HEK293T (cell line): ENCODE measurements at regions not wholly inside any gene's neighbourhood (a gene's known extent, or its start where the extent isn't known, plus 50 kb on each side); places are given as distances from the start of the nearest gene placed in this dataset.

Experiments
- CTCF ChIA-PET: fragments of 350-600 bp; formaldehyde crosslinking; extraction: SDS; loops from one replicate; lab custom pipeline; 2021; ENCODE audit warnings: antibody characterized with exemption, inconsistent platforms; lab: Yijun Ruan, JAX
- POLR2A ChIA-PET: fragments of 350-600 bp; formaldehyde crosslinking; extraction: SDS; loops from one replicate; lab custom pipeline; 2020; ENCODE audit warnings: antibody characterized with exemption, inconsistent platforms; lab: Yijun Ruan, JAX
- DNase-seq: peaks from one replicate; pipeline ENCODE4 v3.0.0; 2012; ENCODE audit warnings: mixed read lengths; ENCODE audit errors: extremely low spot score
- ARNT ChIP-seq: fragments of 450-650 bp; IDR thresholded peaks from 2 replicates; pipeline ENCODE4 v1.6.1; 2017; ENCODE audit warnings: mild to moderate bottlenecking
- BHLHE40 ChIP-seq: fragments of 450-650 bp; IDR thresholded peaks from 2 replicates; pipeline ENCODE4 v1.6.1; 2016; ENCODE audit warnings: mild to moderate bottlenecking, moderate library complexity, borderline replicate concordance
- CTBP1 ChIP-seq: fragments of 450-650 bp; IDR thresholded peaks from 2 replicates; pipeline ENCODE4 v1.6.1; 2016; ENCODE audit warnings: borderline replicate concordance
- ELF4 ChIP-seq: fragments of 450-650 bp; IDR thresholded peaks from 2 replicates; pipeline ENCODE4 v1.6.1; 2017; ENCODE audit warnings: antibody characterized with exemption
- FOXA1 ChIP-seq: fragments of 450-650 bp; IDR thresholded peaks from 2 replicates; pipeline ENCODE4 v1.6.1; 2016; ENCODE audit warnings: mild to moderate bottlenecking
- FOXK2 ChIP-seq: fragments of 450-650 bp; IDR thresholded peaks from 2 replicates; pipeline ENCODE4 v1.6.1; 2016; ENCODE audit warnings: mild to moderate bottlenecking
- FOXM1 ChIP-seq: fragments of 450-650 bp; IDR thresholded peaks from 2 replicates; pipeline ENCODE4 v1.6.1; 2017; ENCODE audit warnings: mild to moderate bottlenecking, borderline replicate concordance
- HDGF ChIP-seq: fragments of 450-650 bp; IDR thresholded peaks from 2 replicates; pipeline ENCODE4 v1.6.1; 2017; ENCODE audit warnings: antibody characterized with exemption, borderline replicate concordance
- L3MBTL2 ChIP-seq: fragments of 450-650 bp; conservative IDR thresholded peaks from 2 replicates; pipeline ENCODE4 v1.6.1; 2016; ENCODE audit warnings: mild to moderate bottlenecking
- LEF1 ChIP-seq: fragments of 450-650 bp; IDR thresholded peaks from 2 replicates; pipeline ENCODE4 v1.6.1; 2017; ENCODE audit warnings: mild to moderate bottlenecking, borderline replicate concordance
- NFRKB ChIP-seq: fragments of 450-650 bp; IDR thresholded peaks from 2 replicates; pipeline ENCODE4 v1.6.1; 2016; ENCODE audit warnings: mild to moderate bottlenecking, moderate library complexity
- SP1 ChIP-seq: fragments of 450-650 bp; IDR thresholded peaks from 2 replicates; pipeline ENCODE4 v1.6.1; 2017
- SUZ12 ChIP-seq: fragments of 450-650 bp; IDR thresholded peaks from 2 replicates; pipeline ENCODE4 v1.6.1; 2016; ENCODE audit warnings: mild to moderate bottlenecking
- TARDBP ChIP-seq: fragments of 450-650 bp; IDR thresholded peaks from 2 replicates; pipeline ENCODE4 v1.6.1; 2016
- ZNF384 ChIP-seq: fragments of 450-650 bp; IDR thresholded peaks from 2 replicates; pipeline ENCODE4 v1.6.1; 2016
- TF ChIP-seq, protein P1 (sequence below): fragments of 450-650 bp; IDR thresholded peaks from 2 replicates; pipeline ENCODE4 v1.6.1; 2016

DNA sequence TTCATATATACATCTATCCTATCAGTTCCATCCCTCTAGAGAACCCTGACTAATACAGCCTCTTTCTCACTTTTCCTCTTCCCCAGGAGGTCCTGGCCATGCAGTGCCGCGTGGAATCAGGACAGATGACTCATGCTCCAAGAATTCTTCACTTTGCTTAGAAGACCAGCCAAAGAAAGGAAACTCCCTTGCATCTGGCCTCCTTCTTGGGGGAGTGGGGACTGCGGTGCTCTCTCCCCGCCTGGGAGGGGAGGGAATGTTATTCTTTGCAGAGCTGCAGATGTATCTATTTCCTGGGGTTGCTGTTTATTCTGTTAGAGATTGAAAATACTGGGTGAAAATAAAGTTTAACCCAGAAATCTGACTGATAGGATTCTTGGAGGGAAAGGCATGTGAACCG lies 111.5 kb upstream of the SH3BP4 start:
- CTCF ChIA-PET: no interaction called here
- peak; percentile 43 for DNase-seq
- POLR2A ChIA-PET: no interaction called here
- TF ChIP-seq BHLHE40 (no peak), ZNF384 (no peak)

DNA sequence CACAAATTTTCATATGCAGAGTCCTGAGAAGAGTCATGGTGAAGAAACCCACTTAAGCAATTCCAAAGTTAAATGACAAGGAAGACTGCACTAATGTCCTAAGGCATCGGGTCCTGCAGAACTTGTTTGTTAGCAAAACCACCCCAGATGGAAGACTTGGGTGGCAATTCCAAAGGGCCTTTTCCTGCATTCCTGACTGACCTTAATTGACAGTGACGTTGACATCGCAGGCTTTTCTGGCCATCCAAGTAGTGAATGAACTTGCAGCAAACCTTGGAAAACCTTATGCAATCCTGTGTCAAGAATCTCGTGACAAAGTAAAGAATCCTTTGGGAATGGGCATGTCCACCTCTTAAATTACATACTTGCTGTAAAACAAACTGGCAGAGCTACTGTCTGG lies 112.5 kb upstream of the SH3BP4 start:
- ChIA-PET CTCF (interaction anchor here (2.6 kb wide), 1 partner anchor 42 kb away, joined by 10 read pairs; no protein-coding TSS in a partner anchor), POLR2A (no interaction called here)
- TF ChIP-seq ELF4 (no peak), HDGF (no peak), NFRKB (no peak), SUZ12 (no peak), LEF1 (no peak), TARDBP (no peak), ARNT (no peak), FOXM1 (no peak), FOXK2 (no peak), FOXA1 (no peak), CTBP1 (no peak), BHLHE40 (no peak), ZNF384 (no peak), L3MBTL2 (no peak)
- TF ChIP-seq, protein P1, sequence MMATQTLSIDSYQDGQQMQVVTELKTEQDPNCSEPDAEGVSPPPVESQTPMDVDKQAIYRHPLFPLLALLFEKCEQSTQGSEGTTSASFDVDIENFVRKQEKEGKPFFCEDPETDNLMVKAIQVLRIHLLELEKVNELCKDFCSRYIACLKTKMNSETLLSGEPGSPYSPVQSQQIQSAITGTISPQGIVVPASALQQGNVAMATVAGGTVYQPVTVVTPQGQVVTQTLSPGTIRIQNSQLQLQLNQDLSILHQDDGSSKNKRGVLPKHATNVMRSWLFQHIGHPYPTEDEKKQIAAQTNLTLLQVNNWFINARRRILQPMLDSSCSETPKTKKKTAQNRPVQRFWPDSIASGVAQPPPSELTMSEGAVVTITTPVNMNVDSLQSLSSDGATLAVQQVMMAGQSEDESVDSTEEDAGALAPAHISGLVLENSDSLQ: no peak
- DNase-seq: no peak

DNA sequence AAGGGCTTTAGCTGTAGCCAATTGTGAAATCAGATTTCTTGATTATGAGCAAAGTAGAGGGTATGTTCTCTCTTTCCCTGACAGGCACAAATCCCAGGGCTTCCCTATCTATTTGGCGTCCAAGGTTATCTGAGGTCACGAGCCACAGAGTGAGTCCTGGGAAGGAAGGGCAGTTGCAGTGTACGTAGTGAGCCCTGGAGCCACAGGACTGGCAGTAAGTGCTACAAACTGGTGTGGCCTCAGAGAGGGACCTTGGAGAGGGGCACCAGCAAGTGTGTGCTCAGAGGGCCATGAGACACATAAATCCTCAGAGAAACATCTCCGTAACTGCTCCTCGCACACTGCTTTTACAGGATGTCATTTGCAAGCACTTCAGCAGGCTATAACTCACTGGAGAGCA lies 115.5 kb upstream of the SH3BP4 start:
- POLR2A ChIA-PET: no interaction called here

DNA sequence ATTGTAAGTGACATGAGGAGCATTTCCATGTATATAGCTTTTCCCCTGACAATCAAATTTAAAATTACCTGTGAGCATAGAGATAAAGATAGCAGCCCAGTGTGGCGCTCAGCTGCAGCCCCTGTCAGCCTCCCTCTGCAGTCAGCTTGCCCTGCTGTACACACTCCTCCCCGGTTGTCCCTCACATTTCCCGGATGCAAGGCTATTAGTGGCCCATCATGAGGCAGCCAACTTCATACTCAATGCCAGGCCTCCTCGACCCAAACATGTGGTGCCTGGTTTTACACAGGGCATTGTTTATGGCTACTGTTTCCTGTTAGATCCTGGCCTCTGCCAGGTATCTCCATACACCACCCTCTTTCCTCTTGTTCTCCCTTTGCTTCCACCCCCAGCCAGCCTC lies 116.1 kb upstream of the SH3BP4 start:
- TF ChIP-seq SUZ12 (no peak), FOXK2 (no peak), NFRKB (no peak), FOXM1 (no peak), ELF4 (no peak), ZNF384 (no peak), BHLHE40 (no peak), ARNT (no peak), LEF1 (no peak), FOXA1 (no peak)
- TF ChIP-seq, protein P1: no peak
- ChIA-PET CTCF (no interaction called here), POLR2A (no interaction called here)
- DNase-seq: no peak

More for the DNA sequence above, 115.5 kb upstream of the SH3BP4 start:
- CTCF ChIA-PET: no interaction called here
- TF ChIP-seq, protein P1: no peak
- TF ChIP-seq BHLHE40 (no peak), ZNF384 (no peak), LEF1 (no peak), FOXK2 (no peak), SUZ12 (no peak), NFRKB (no peak), ARNT (no peak), SP1 (no peak), FOXA1 (no peak), CTBP1 (no peak), TARDBP (no peak), HDGF (no peak), FOXM1 (no peak)
- DNase-seq: no peak

DNA sequence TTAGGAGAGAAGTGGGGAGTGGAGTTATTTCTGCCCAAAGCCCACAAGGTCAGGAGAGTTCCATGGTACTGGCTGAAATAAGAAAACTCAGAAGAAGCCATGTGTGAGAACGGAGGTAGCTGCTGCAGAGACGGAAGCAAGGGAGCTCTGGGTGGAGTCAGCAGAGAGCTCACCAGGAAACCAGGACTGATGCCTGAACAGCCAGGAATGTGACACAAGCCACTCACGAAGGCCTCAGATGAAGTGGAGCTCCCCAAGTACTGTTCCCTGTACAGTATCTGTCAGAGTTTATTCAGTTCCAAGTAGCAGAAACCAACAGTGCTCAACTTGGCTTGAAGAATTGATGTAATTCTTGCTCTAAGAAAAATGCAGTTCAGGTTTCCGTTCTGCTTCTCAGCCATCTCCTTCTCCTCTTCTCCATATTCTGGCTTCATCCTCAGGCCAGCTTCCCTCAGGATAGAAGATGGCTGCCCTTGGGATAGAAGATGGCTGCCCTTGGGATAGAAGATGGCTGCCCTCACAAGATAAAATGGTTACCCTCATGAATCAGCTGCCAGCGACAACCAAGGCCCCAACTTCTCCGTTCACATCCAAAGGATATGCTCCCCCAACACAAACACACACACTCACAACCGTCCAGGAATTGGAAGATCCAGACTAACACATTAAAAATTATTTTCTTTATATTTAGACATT lies 117.4 kb upstream of the SH3BP4 start:
- ChIA-PET POLR2A (no interaction called here), CTCF (no interaction called here)
- TF ChIP-seq ELF4: no peak
- no peak for DNase-seq

DNA sequence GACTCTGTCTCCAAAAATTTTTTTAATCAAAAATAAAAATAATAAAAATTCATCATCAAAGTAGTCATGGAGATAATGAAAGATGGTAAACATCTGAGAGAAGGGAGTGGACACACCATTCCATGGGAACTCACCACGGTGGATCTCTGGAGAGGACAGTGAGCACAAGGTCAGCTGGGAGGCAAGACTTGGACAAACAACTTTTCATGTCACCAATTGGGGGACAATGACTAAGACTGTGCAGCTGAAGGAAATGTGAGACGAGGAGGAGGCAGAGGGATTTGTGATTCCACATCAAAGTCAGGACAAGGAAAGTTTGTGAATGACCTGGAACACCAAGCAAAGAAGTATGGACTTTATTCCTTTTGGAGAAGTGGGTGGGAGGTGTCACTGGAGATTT lies 121.0 kb upstream of the SH3BP4 start:
- ChIA-PET POLR2A (no interaction called here), CTCF (no interaction called here)
- TF ChIP-seq LEF1 (no peak), L3MBTL2 (no peak), SP1 (no peak), FOXM1 (no peak), FOXK2 (no peak), FOXA1 (no peak)
- DNase-seq: no peak

DNA sequence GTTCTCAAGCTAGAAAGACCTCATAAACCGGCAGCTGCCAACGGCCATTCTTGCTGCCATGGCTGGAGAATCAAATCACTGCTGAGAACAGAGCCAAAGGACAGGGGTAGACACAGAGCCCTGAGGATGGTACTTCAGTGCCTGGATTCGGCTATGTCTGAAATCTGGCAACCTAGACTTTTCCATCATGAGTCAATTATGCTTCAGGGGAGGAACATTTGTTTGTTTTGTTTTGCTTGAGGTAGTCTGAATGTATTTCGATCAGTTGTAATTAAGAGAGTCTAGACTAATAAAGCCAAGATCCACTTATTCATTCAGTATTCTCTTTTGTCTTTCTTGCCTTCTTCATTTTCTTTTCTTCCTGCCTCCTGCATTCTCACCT lies 122.8 kb upstream of the SH3BP4 start:
- CTCF ChIA-PET: no interaction called here
- TF ChIP-seq ELF4 (no peak), NFRKB (no peak), FOXM1 (no peak), ZNF384 (no peak), FOXK2 (no peak), HDGF (no peak), CTBP1 (no peak), SUZ12 (no peak), FOXA1 (no peak), SP1 (no peak), L3MBTL2 (no peak), BHLHE40 (no peak), ARNT (no peak), TARDBP (no peak), LEF1 (no peak)
- TF ChIP-seq, protein P1: no peak
- POLR2A ChIA-PET: no interaction called here
- DNase-seq: no peak
